ENCODE measurements at regions not wholly inside any gene's neighbourhood (a gene's known extent, or its start where the extent isn't known, plus 50 kb on each side); places are given as distances from the start of the nearest gene placed in this dataset.

- no peak for TF ChIP-seq SPI1 (IDR thresholded peaks at IDR 0.05; ENCODE audit: low read depth, low read length)
- TF ChIP-seq POLR2A (IDR thresholded peaks at IDR 0.05; ENCODE audit: low read depth, low read length): no peak
- TF ChIP-seq TAF1 (IDR thresholded peaks at IDR 0.05; ENCODE audit: low read depth, low read length): no peak
- no peak for TF ChIP-seq POLR2AphosphoS5 (IDR thresholded peaks at IDR 0.05; ENCODE audit: low read depth, low read length)
- no peak for TF ChIP-seq POU2F2 (IDR thresholded peaks at IDR 0.05; ENCODE audit: low read depth, low read length)
Observed at GRCh38 chr12:40511341-40511740, 180.9 kb upstream of the CNTN1 start.

All from GM12891 (cell line).